ENCODE measurements at regions not wholly inside any gene's neighbourhood (a gene's known extent, or its start where the extent isn't known, plus 50 kb on each side); places are given as distances from the start of the nearest gene placed in this dataset.
"Not testable (repeated sequence)": the region's sequence is repeated elsewhere in the genome, so short reads cannot be mapped to it uniquely, and the experiment has no call there.

DNA sequence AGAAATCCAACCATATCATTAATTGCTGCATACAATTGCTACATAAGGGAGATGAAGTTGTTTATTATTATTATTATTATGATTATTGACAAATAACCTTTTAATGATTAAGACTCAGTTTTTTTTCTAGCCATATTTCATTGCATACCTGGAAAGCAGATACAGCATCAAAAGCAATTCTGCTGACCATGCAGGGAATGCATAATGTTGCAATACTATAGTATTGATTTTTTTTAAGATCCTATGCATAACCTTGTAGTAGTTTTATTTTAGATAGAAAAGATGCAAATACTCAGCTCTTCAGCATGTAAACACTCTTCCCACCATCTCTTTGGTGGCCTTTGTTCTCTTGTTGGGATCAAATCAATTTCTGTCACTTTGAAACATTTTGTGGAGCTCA is 300.9 kb upstream of the MAP3K7 start:
- H3K4me3 ChIP-seq (ENCODE audit: low read depth, low read length), result no peak overlapping the region
- TF ChIP-seq, protein P1, sequence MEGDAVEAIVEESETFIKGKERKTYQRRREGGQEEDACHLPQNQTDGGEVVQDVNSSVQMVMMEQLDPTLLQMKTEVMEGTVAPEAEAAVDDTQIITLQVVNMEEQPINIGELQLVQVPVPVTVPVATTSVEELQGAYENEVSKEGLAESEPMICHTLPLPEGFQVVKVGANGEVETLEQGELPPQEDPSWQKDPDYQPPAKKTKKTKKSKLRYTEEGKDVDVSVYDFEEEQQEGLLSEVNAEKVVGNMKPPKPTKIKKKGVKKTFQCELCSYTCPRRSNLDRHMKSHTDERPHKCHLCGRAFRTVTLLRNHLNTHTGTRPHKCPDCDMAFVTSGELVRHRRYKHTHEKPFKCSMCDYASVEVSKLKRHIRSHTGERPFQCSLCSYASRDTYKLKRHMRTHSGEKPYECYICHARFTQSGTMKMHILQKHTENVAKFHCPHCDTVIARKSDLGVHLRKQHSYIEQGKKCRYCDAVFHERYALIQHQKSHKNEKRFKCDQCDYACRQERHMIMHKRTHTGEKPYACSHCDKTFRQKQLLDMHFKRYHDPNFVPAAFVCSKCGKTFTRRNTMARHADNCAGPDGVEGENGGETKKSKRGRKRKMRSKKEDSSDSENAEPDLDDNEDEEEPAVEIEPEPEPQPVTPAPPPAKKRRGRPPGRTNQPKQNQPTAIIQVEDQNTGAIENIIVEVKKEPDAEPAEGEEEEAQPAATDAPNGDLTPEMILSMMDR (conservative IDR thresholded peaks at IDR 0.05; ENCODE audit: low read depth, low read length), result no peak
- no peak for DNase-seq (ENCODE audit: low read depth)

DNA sequence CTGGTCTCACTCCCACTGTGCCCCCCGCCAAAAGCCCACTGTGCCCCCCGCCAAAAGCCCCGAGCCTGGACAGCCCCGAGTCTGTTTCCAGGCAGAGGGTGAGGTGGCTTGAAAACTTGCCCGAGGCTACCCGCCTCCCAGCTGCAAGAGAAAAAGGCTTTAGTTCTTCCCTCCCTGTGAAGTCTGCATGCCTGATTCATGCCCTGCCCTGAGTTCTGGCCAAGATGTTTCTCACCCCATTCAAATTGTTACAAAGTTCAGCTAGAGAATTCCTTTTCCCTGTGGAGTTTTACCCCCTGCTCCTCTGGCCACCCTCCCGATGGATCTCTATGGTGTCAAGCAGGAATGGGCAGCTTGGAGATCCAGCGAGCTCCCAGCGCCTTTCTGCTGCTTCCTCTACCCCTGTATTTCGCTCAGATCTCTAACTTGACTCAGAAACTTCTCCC is 298.8 kb upstream of the MAP3K7 start:
- H3K4me3 ChIP-seq (ENCODE audit: low read depth, low read length), result no peak overlapping the region
- TF ChIP-seq, protein P1 (conservative IDR thresholded peaks at IDR 0.05; ENCODE audit: low read depth, low read length), result no peak
- no peak for DNase-seq (ENCODE audit: low read depth)

DNA sequence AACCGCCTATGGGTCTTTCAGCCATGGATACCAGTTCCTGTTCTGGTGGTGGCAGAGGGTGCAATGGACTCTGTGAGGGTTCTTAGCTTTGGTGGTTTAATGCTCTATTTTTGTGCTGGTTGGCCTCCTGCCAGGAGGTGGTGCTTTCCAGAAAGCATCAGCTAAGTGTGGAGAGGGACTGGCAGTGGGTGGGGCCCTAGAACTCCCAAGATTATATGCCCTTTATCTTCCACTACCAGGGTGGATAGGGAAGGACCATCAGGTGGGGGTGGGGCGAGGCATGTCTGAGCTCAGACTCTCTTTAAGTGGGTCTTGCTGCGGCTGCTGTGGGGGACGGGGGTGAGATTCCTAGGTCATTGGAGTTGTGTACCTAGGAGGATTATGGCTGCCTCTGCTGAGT is 298.3 kb upstream of the MAP3K7 start:
- H3K4me3 ChIP-seq (ENCODE audit: low read depth, low read length), result not testable (repeated sequence)

DNA sequence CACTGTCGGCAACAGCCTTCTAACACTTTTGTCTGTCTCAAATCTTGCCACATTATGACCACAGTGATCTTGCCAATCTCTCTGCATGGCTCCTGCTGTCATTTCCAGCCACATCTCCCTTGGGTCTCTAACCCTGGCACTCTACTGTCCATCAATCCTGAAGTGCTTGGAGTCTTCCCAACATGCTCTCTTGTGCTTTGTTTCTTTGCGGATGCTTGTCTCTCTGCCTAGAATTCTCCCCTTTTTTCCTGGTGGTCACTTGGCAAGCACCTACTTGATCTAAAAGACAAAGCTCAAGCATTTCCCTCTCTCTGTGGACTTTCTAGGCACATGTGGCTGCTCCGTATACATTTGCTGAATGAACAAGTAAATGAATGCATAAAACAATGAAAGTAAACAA is 290.7 kb upstream of the MAP3K7 start:
- TF ChIP-seq, protein P1 (conservative IDR thresholded peaks at IDR 0.05; ENCODE audit: low read depth, low read length), result no peak
- no peak overlapping the region for H3K4me3 ChIP-seq (ENCODE audit: low read depth, low read length)
- no peak for DNase-seq (ENCODE audit: low read depth)

More for the DNA sequence above, 298.3 kb upstream of the MAP3K7 start:
- not testable (repeated sequence) for DNase-seq (ENCODE audit: low read depth)

DNA sequence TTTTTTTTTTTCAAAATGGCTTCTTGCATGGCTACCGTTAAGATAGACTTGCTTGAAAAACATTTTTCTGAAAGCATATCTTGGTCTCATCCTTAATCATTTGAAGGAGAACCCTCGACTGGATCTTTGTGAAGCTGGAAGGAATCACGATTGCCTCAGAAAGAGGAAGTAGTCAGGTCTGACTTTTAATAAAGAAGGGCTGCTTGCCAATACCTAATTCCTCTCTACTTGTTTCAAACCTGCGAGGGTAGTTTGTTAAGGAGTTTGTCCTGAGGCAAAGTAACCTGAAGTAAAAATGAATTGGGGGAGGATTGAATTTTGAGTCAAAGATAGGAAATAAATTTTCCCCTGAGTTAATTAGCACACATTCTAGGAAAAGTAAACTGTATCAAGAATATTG is 288.1 kb upstream of the MAP3K7 start:
- TF ChIP-seq, protein P1 (conservative IDR thresholded peaks at IDR 0.05; ENCODE audit: low read depth, low read length), result no peak
- no peak overlapping the region for H3K4me3 ChIP-seq (ENCODE audit: low read depth, low read length)
- DNase-seq (ENCODE audit: low read depth), result no peak

DNA sequence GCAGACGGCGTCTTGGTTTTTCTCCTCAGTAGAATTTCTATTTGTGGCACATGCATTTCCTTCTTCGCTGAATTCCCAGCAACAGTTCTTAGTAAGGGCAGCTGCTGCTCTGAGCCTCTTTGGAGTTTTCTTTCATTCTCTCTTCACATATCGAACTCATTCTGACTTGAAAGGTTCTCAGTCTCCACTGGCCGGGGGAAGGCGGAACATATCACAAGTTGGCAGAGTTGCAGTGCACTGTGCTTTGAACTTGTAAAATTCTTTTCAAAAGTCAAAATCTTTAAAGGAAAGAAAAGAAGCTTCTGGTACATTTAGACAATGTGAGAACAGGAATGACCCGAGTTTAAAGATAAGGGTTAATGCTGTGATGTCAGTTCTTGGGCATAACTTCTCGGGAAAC is 286.1 kb upstream of the MAP3K7 start:
- TF ChIP-seq, protein P1 (conservative IDR thresholded peaks at IDR 0.05; ENCODE audit: low read depth, low read length), result no peak
- no peak overlapping the region for H3K4me3 ChIP-seq (ENCODE audit: low read depth, low read length)
- no peak for DNase-seq (ENCODE audit: low read depth)

DNA sequence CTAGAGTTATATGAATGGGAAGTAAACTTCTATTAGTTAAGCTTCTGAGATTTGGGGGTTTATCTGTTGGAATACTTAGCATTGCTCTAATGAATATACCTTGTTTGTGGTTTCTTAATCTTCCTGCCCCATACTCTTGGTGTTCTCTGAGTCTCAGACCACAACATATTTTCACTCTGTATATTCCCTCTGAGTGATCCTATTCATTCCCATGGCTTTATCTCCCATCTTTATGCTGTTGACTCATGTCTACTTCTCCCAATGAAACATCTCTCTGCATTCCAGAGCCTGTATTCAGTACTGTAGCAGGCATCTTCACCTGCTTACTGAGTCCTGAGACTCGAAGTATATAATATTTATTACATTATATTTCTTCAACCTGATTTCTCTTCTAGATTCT is 283.7 kb upstream of the MAP3K7 start:
- DNase-seq (ENCODE audit: low read depth), result no peak
- TF ChIP-seq, protein P1 (conservative IDR thresholded peaks at IDR 0.05; ENCODE audit: low read depth, low read length), result no peak
- no peak overlapping the region for H3K4me3 ChIP-seq (ENCODE audit: low read depth, low read length)

DNA sequence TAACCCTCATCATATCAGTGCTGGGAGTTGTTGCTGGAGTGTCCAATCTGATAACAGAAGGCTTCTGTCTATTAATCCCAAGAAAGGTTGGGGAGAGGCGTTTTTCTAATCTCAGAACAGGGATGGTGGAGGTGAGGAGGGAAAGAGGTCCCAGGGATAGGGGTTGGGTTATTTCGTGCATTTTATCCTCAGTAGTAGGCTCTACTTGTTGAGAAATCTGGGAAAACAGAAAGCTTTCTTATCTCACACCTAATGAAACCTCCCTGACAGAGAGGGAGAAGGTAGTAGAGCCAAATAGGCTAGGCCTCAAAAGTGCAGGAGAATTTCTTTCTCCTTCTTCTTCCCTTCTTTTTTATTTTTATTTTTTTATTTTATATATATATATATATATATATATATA is 281.8 kb upstream of the MAP3K7 start:
- TF ChIP-seq, protein P1 (conservative IDR thresholded peaks at IDR 0.05; ENCODE audit: low read depth, low read length), result no peak
- no peak overlapping the region for H3K4me3 ChIP-seq (ENCODE audit: low read depth, low read length)
- no peak for DNase-seq (ENCODE audit: low read depth)
